Hepatocyte (in vitro differentiated cells): ENCODE measurements at regions not wholly inside any gene's neighbourhood (a gene's known extent, or its start where the extent isn't known, plus 50 kb on each side); places are given as distances from the start of the nearest gene placed in this dataset.

ENCODE experiments used
- CTCF ChIP-seq: fragments of 200-600 bp; sonication (generic); IDR thresholded peaks from 2 replicates; pipeline ENCODE4 v1.5.1; 2016; ENCODE audit warnings: antibody characterized with exemption, mild to moderate bottlenecking; ENCODE audit not compliant: poor library complexity
- EZH2 ChIP-seq: fragments of 200-600 bp; sonication (generic); IDR thresholded peaks from 2 replicates; pipeline ENCODE4 v1.6.1; 2016; ENCODE audit warnings: antibody characterized with exemption, mild to moderate bottlenecking, borderline replicate concordance
- EZH2phosphoT487 ChIP-seq: fragments of 200-600 bp; sonication (generic); IDR thresholded peaks from one replicate; pipeline ENCODE4 v1.6.1; 2018; ENCODE audit warnings: antibody characterized with exemption, mild to moderate bottlenecking, low read depth, moderate library complexity; ENCODE audit not compliant: unreplicated experiment, severe bottlenecking

GRCh38 chr4:155597281-155597680 lies 69.4 kb upstream of the GUCY1A1 start:
- TF ChIP-seq CTCF (no peak), EZH2phosphoT487 (no peak), EZH2 (no peak)
